ENCODE measurements at regions not wholly inside any gene's neighbourhood (a gene's known extent, or its start where the extent isn't known, plus 50 kb on each side); places are given as distances from the start of the nearest gene placed in this dataset.

GRCh38 chr10:36178616-36179015 lies 536.5 kb upstream of the FZD8 start:
- no peak for DNase-seq (ENCODE audit: low read depth)

GRCh38 chr10:36177071-36177470 lies 535.0 kb upstream of the FZD8 start:
- DNase-seq (ENCODE audit: low read depth), result no peak

GRCh38 chr10:36175954-36176353 lies 533.9 kb upstream of the FZD8 start:
- DNase-seq (ENCODE audit: low read depth), result no peak

- no peak for DNase-seq (ENCODE audit: low read depth)
Measured at GRCh38 chr10:36173364-36173763, 531.3 kb upstream of the FZD8 start.

- no peak for DNase-seq (ENCODE audit: low read depth)
Measured at GRCh38 chr10:36171953-36172940, 530.2 kb upstream of the FZD8 start.

- no peak for DNase-seq (ENCODE audit: low read depth)
Measured at GRCh38 chr10:36171556-36171952, 529.5 kb upstream of the FZD8 start.

- no peak for DNase-seq (ENCODE audit: low read depth)
Measured at GRCh38 chr10:36170943-36171501, 528.9 kb upstream of the FZD8 start.

- DNase-seq (ENCODE audit: low read depth), result no peak
Measured at GRCh38 chr10:36170142-36170719, 528.1 kb upstream of the FZD8 start.

GRCh38 chr10:36168777-36169176 lies 526.7 kb upstream of the FZD8 start:
- no peak for DNase-seq (ENCODE audit: low read depth)

- no peak for DNase-seq (ENCODE audit: low read depth)
Measured at GRCh38 chr10:36164556-36165504, 522.7 kb upstream of the FZD8 start.

- no peak for DNase-seq (ENCODE audit: low read depth)
Measured at GRCh38 chr10:36163827-36164226, 521.7 kb upstream of the FZD8 start.

- DNase-seq (ENCODE audit: low read depth), result no peak
Measured at GRCh38 chr10:36157486-36157885, 515.4 kb upstream of the FZD8 start.

- DNase-seq (ENCODE audit: low read depth), result no peak
Measured at GRCh38 chr10:36148207-36148606, 506.1 kb upstream of the FZD8 start.

GRCh38 chr10:36147529-36147928 lies 505.4 kb upstream of the FZD8 start:
- DNase-seq (ENCODE audit: low read depth), result no peak

GRCh38 chr10:36141856-36142560 lies 499.9 kb upstream of the FZD8 start:
- DNase-seq (ENCODE audit: low read depth), result no peak

- DNase-seq (ENCODE audit: low read depth), result no peak
Measured at GRCh38 chr10:36129051-36129450, 487.0 kb upstream of the FZD8 start.

GRCh38 chr10:36126076-36126475 lies 484.0 kb upstream of the FZD8 start:
- DNase-seq (ENCODE audit: low read depth), result no peak

GRCh38 chr10:36119455-36119854 lies 477.4 kb upstream of the FZD8 start:
- no peak for DNase-seq (ENCODE audit: low read depth)

- DNase-seq (ENCODE audit: low read depth), result no peak
Measured at GRCh38 chr10:36118314-36118713, 476.2 kb upstream of the FZD8 start.

GRCh38 chr10:36117890-36118289 lies 475.8 kb upstream of the FZD8 start:
- no peak for DNase-seq (ENCODE audit: low read depth)

- no peak for DNase-seq (ENCODE audit: low read depth)
Measured at GRCh38 chr10:36117231-36117630, 475.1 kb upstream of the FZD8 start.
